Thoracic aorta (tissue), 2 donors: ENCODE measurements at regions not wholly inside any gene's neighbourhood (a gene's known extent, or its start where the extent isn't known, plus 50 kb on each side); places are given as distances from the start of the nearest gene placed in this dataset.

Experiments
- ATAC-seq: fragments of 150-250 bp; one replicate; pipeline ENCODE4 v1.8.0; 2017; ENCODE audit warnings: low read depth; ENCODE audit not compliant: insufficient number of reproducible peaks, low FRiP score
- DNase-seq: peaks from one replicate; pipeline ENCODE4 v3.0.0-alpha.2; 2020; ENCODE audit warnings: low spot score
- H3K27ac ChIP-seq, 2 donors: fragments of 200-600 bp; sonication (generic); 1 replicate in 1 of 2; 2 replicates in 1 of 2; pipeline ENCODE4 v1.5.1; 2016; ENCODE audit warnings: mild to moderate bottlenecking in 2 of 2, moderate library complexity in 2 of 2
- H3K27me3 ChIP-seq: fragments of 200-600 bp; sonication (generic); replicated peaks from 2 replicates; pipeline ENCODE4 v1.6.0; 2016; ENCODE audit warnings: mild to moderate bottlenecking; ENCODE audit not compliant: insufficient read depth
- H3K36me3 ChIP-seq: fragments of 200-600 bp; sonication (generic); one replicate; pipeline ENCODE4 v1.5.1; 2016
- H3K4me1 ChIP-seq, 2 donors: fragments of 200-600 bp; sonication (generic); 1 replicate in 1 of 2; 2 replicates in 1 of 2; pipeline versions ENCODE4 v1.5.1 to v1.6.0; 2016; ENCODE audit warnings: low read depth in 2 of 2, mild to moderate bottlenecking in 1 of 2; ENCODE audit not compliant: control insufficient read depth in 1 of 2
- H3K4me3 ChIP-seq: fragments of 200-600 bp; sonication (generic); 2 replicates; pipeline ENCODE4 v1.5.1; 2016; ENCODE audit warnings: mild to moderate bottlenecking
- H3K9me3 ChIP-seq: fragments of 200-600 bp; sonication (generic); 2 replicates; pipeline ENCODE4 v1.5.1; 2016
- CTCF ChIP-seq: fragments of 200-600 bp; sonication (generic); IDR thresholded peaks from one replicate; pipeline ENCODE4 v1.5.1; 2019; ENCODE audit warnings: antibody characterized with exemption

DNA sequence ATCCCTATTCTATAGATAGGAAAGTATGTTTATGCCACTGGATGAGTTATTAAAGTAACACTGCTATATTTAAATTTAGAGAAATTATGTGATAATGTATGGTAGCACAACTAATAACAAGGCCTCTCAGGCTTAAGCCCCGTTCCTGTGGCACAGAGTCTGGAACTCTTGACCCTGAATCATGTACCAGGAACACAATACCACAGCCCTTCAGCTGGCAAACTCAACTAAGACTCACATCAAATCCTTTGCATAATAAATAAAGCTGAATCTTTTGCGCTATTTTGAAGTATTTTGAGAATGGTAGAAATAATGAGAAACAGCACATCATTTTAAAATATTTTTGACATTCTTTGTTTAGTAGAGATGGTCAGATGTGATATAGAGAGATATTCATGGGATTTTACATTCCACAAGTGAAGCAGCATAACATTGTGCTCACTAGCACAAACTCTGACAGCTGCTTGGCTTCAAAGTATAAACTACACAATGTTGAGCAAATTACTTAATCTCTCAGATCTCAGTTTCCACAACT, 478.4 kb upstream of the FAM241A start:
- no peak for ATAC-seq
- H3K4me3 ChIP-seq: no peak overlapping the region
- no peak for TF ChIP-seq CTCF

DNA sequence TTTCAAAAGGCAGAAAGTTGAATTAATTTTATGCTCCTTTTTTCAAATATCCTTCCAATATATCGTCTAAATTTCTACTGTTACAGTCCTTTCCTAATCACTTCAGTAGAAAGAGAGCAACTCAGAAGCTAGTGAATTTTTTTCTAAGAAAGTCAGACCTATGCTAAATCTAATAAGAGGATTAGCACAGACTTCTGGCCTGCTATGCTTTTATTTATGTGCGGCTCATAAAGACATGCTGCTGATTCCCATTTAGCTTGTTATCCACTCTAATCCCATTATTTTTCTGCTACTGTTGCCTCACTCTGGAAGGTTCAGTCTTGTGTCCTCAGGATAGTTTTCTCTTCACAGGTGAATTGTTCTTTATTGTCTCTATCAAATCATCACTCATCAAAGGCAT, 473.5 kb upstream of the FAM241A start:
- ATAC-seq (no peak), DNase-seq (no peak)
- TF ChIP-seq CTCF: no peak
- H3K4me1 ChIP-seq: no peaks in the 10 kb centered on the region
- no peaks in the 10 kb centered on the region for H3K9me3 ChIP-seq
- H3K27me3 ChIP-seq: no peaks in the 10 kb centered on the region
- no peak overlapping the region for H3K27ac ChIP-seq
- H3K36me3 ChIP-seq: no peaks in the 10 kb centered on the region
- no peak overlapping the region for H3K4me3 ChIP-seq

More for the DNA sequence above, 478.4 kb upstream of the FAM241A start:
- Histone ChIP-seq H3K27me3 (no peaks in the 10 kb centered on the region), H3K36me3 (no peaks in the 10 kb centered on the region), H3K27ac (no peak overlapping the region), H3K4me1 (no peaks in the 10 kb centered on the region), H3K9me3 (no peaks in the 10 kb centered on the region)
- DNase-seq: no peak

GRCh38 chr4:111675746-111676145, 469.5 kb upstream of the FAM241A start:
- TF ChIP-seq CTCF: no peak
- Histone ChIP-seq H3K4me1 (no peaks in the 10 kb centered on the region), H3K27ac (no peak overlapping the region), H3K9me3 (no peaks in the 10 kb centered on the region), H3K4me3 (no peak overlapping the region), H3K36me3 (no peaks in the 10 kb centered on the region), H3K27me3 (no peaks in the 10 kb centered on the region)
- no peak for DNase-seq
- no peak for ATAC-seq

- H3K36me3 ChIP-seq: no peaks in the 10 kb centered on the region
- no peaks in the 10 kb centered on the region for H3K27me3 ChIP-seq
- H3K4me1 ChIP-seq: no peaks in the 10 kb centered on the region
- no peak overlapping the region for H3K4me3 ChIP-seq
- H3K9me3 ChIP-seq: no peaks in the 10 kb centered on the region
- no peak overlapping the region for H3K27ac ChIP-seq
- DNase-seq (no peak), ATAC-seq (no peak)
- no peak for TF ChIP-seq CTCF
Measured at GRCh38 chr4:111676533-111676932, 468.7 kb upstream of the FAM241A start.

DNA sequence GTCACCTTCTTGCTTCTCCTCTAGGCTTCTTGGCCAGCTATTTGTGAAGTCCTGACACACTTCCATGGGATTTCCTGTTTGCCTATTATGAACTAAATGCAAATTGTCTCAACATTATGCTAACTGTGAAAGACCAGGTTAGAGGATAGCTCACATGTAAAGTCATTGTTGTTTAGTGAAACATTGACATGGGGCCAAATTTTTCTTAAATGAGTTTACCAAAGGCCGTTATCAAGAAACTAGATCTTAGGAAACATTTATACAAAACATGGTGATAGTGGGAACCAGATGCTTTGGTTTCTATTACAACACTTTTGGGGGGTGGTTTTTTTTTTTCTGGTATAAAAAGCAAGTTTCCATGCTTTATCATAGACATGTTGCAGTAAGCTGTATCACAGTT, 466.8 kb upstream of the FAM241A start:
- DNase-seq: no peak
- no peaks in the 10 kb centered on the region for H3K4me1 ChIP-seq
- TF ChIP-seq CTCF: no peak
- H3K27ac ChIP-seq: no peak overlapping the region
- H3K36me3 ChIP-seq: no peaks in the 10 kb centered on the region
- no peak overlapping the region for H3K4me3 ChIP-seq
- no peaks in the 10 kb centered on the region for H3K9me3 ChIP-seq
- no peak for ATAC-seq
- no peaks in the 10 kb centered on the region for H3K27me3 ChIP-seq
